ENCODE measurements at regions not wholly inside any gene's neighbourhood (a gene's known extent, or its start where the extent isn't known, plus 50 kb on each side); places are given as distances from the start of the nearest gene placed in this dataset.

GRCh38 chr12:75960086-75960910, 71.3 kb downstream of the PHLDA1 start (continued):
- TF ChIP-seq AHDC1 (CRISPR knock-in tag; IDR thresholded peaks at IDR 0.05; ENCODE audit: borderline replicate concordance) (peak; percentile 53; the same call in 1 of the 2 replicates), ZNF720 (CRISPR knock-in tag; IDR thresholded peaks at IDR 0.05) (no peak), MTF2 (CRISPR knock-in tag; IDR thresholded peaks at IDR 0.05; ENCODE audit: borderline replicate concordance) (no peak), STAT5B (CRISPR knock-in tag; IDR thresholded peaks at IDR 0.05) (no peak), ZKSCAN8 (CRISPR knock-in tag; IDR thresholded peaks at IDR 0.05; ENCODE audit: borderline replicate concordance) (no peak; the same call in 1 of the 2 replicates), HNF1B (CRISPR knock-in tag; IDR thresholded peaks at IDR 0.05) (peak; percentile 69), ONECUT2 (CRISPR knock-in tag; IDR thresholded peaks at IDR 0.05) (0 out of 2 replicates have a peak, but pooled peaks have one; percentile 27), ZBTB39 (CRISPR knock-in tag; IDR thresholded peaks at IDR 0.05) (no peak), RARG (CRISPR knock-in tag; IDR thresholded peaks at IDR 0.05; ENCODE audit: low read depth) (no peak), MEIS2 (CRISPR knock-in tag; IDR thresholded peaks at IDR 0.05) (peak; percentile 93), PAXIP1 (CRISPR knock-in tag; conservative IDR thresholded peaks at IDR 0.05) (peak; percentile 85), GMEB1 (CRISPR knock-in tag; IDR thresholded peaks at IDR 0.05; ENCODE audit: borderline replicate concordance) (0 out of 2 replicates have a peak, but pooled peaks have one; percentile 15), PAF1 (CRISPR knock-in tag; IDR thresholded peaks at IDR 0.05) (no peak)
